ENCODE measurements at regions not wholly inside any gene's neighbourhood (a gene's known extent, or its start where the extent isn't known, plus 50 kb on each side); places are given as distances from the start of the nearest gene placed in this dataset.

DNA sequence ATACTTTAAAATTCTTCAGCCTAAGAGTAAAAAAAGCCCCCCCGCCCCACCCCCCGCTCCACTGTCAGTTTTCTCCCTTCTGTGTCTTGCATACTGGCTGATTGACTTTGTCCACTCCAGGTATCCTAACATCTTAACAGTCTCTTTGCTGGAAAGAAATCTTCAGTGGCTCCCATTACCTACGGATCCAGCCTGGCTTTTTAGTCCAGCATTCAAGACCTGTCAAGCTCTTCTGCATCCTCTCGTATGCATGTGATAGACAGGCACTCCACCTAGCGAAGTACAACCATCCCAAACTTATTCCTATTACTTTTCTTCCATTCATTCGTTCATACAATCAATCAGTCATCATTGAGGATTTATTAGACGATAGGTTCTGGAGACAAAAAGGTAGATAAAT, 288.1 kb downstream of the MYCN start:
- no peak for TF ChIP-seq CTCF (conservative IDR thresholded peaks at IDR 0.05)
- Histone ChIP-seq H3K4me2 (ENCODE audit: insufficient read depth, insufficient read length, low read length) (no peak overlapping the region), H2BK120ac (ENCODE audit: low read depth, low read length, poor library complexity, severe bottlenecking) (no peak overlapping the region), H3K23ac (ENCODE audit: insufficient read length, low read depth, low read length) (no peak overlapping the region), H3K9ac (ENCODE audit: extremely low read depth, insufficient read length, low read length) (no peak overlapping the region), H4K8ac (replicated peaks; ENCODE audit: insufficient read length, low read depth, low read length) (no peak overlapping the region), H3K18ac (ENCODE audit: insufficient read length, low read depth, low read length) (no peak overlapping the region), H2AFZ (ENCODE audit: low read length) (no peak overlapping the region), H3K27me3 (ENCODE audit: insufficient read depth, low read length) (no peaks in the 10 kb centered on the region), H2BK20ac (ENCODE audit: low read depth, low read length, poor library complexity, severe bottlenecking) (no peak overlapping the region), H3K79me1 (ENCODE audit: insufficient read depth, low read depth, low read length, poor library complexity, severe bottlenecking) (no peaks in the 10 kb centered on the region), H2BK5ac (ENCODE audit: insufficient read length, low read length) (no peak overlapping the region), H3K14ac (ENCODE audit: insufficient read depth, low read length) (no peak overlapping the region), H3K56ac (ENCODE audit: insufficient read length, low read depth, low read length) (no peak overlapping the region), H2BK15ac (ENCODE audit: low read depth, low read length) (no peak overlapping the region), H2AK5ac (ENCODE audit: insufficient read length, low read length) (no peak overlapping the region), H4K91ac (ENCODE audit: insufficient read length, low read depth, low read length) (no peak overlapping the region), H3K9me3 (ENCODE audit: control insufficient read depth, low read depth, low read length) (no peaks in the 10 kb centered on the region), H2BK12ac (ENCODE audit: insufficient read length, low read depth, low read length) (no peak overlapping the region), H4K5ac (ENCODE audit: insufficient read length, low read depth, low read length) (no peak overlapping the region), H3K23me2 (ENCODE audit: insufficient read length, low read depth, low read length, poor library complexity, severe bottlenecking) (no peaks in the 10 kb centered on the region), H3T11ph (ENCODE audit: low read length) (no peak overlapping the region), H3K4me1 (ENCODE audit: insufficient read depth, low read length) (peaks cover 3% of the 10 kb centered on the region; the same call in 1 of the 2 replicates), H3K27ac (ENCODE audit: insufficient read length, low read depth, low read length) (no peak overlapping the region), H3K79me2 (ENCODE audit: insufficient read depth, low read length) (no peaks in the 10 kb centered on the region), H3K4ac (ENCODE audit: low read depth, low read length) (no peak overlapping the region), H4K20me1 (ENCODE audit: control insufficient read depth, insufficient read depth, insufficient read length) (no peaks in the 10 kb centered on the region)
- no peak for DNase-seq
- Mint-ChIP-seq H3K4me1 (peaks cover 35 to 38% of the 10 kb centered on the region in 2 experiments), H3K27ac (no peak overlapping the region), H3K36me3 (ENCODE audit: insufficient read depth in 1 of 3, low read depth in 3 of 3) (no peaks in the 10 kb centered on the region), H3K27me3 (ENCODE audit: low read depth) (no peaks in the 10 kb centered on the region), H3K9me3 (no peaks in the 10 kb centered on the region), H3K4me3 (no peak overlapping the region)
- 100% methylated on average over 2 of the region's 7 CpGs for WGBS (ENCODE audit: extremely low coverage, insufficient read length, low lambda C conversion rate)

All from H9 (cell line).